Stomach (tissue), 8 donors: ENCODE measurements at regions not wholly inside any gene's neighbourhood (a gene's known extent, or its start where the extent isn't known, plus 50 kb on each side); places are given as distances from the start of the nearest gene placed in this dataset.

Experiments
- DNase-seq, 2 donors: peaks; one replicate each; pipeline versions ENCODE4 v3.0.0 to v3.0.0-alpha.2; 2013 to 2019
- H3K27ac ChIP-seq, 5 donors: fragments of 200-600 bp in 4 of 5; sonication (generic) in 4 of 5; one replicate each; pipeline ENCODE4 v1.5.1; 2013 to 2019; ENCODE audit warnings: mild to moderate bottlenecking in 1 of 5, moderate library complexity in 1 of 5
- H3K27me3 ChIP-seq, 3 donors: fragments of 200-600 bp; sonication (generic); one replicate each; pipeline ENCODE4 v1.5.1; 2017 to 2019; ENCODE audit warnings: mixed run types in 1 of 3
- H3K36me3 ChIP-seq, 4 donors: fragments of 200-600 bp; sonication (generic); 1 replicate in 3 of 4; 2 replicates in 1 of 4; pipeline ENCODE4 v1.5.1; 2016 to 2019
- H3K4me1 ChIP-seq, 4 donors: fragments of 200-600 bp; sonication (generic); one replicate each; pipeline ENCODE4 v1.5.1; 2016 to 2019
- H3K4me3 ChIP-seq, 4 donors: fragments of 200-600 bp; sonication (generic) in 3 of 4; one replicate each; pipeline ENCODE4 v1.5.1; 2016 to 2019; ENCODE audit warnings: mild to moderate bottlenecking in 1 of 4
- H3K9me3 ChIP-seq, 4 donors: fragments of 200-600 bp; sonication (generic); one replicate each; pipeline ENCODE4 v1.5.1; 2016 to 2019
- CTCF ChIP-seq, 7 experiments: fragments of 450-650 bp in 4 of 7; fragments of 200-600 bp in 3 of 7; sonication (generic) in 3 of 7; IDR thresholded peaks; one replicate each; pipeline ENCODE4 v1.5.1; 2016 to 2019; ENCODE audit warnings: antibody characterized with exemption in 7 of 7, control low read depth in 2 of 7, mild to moderate bottlenecking in 1 of 7
- EP300 ChIP-seq: sonication (generic); formaldehyde crosslinking; IDR thresholded peaks from one replicate; pipeline ENCODE4 v1.6.1; 2017; ENCODE audit warnings: antibody characterized with exemption
- POLR2A ChIP-seq, 4 donors: fragments of 450-650 bp; IDR thresholded peaks; one replicate each; pipeline ENCODE4 v1.6.1; 2016; ENCODE audit warnings: antibody characterized with exemption in 4 of 4, control low read depth in 2 of 4, mild to moderate bottlenecking in 1 of 4, moderate library complexity in 1 of 4
- POLR2AphosphoS5 ChIP-seq, 3 donors: sonication (generic); formaldehyde crosslinking; IDR thresholded peaks; one replicate each; pipeline ENCODE4 v1.6.1; 2016; ENCODE audit warnings: antibody characterized with exemption in 3 of 3
- WGBS, 5 donors: extraction: QIAGEN DNeasy Blood & Tissue Kit in 3 of 5; methylation state at CpG; one replicate each; pipeline versions ENCODE4 v1.1.5 to v1.1.7; 2013 to 2018; 5-methylcytosine and 5-hydroxymethylcytosine counted together
- intact Hi-C: fragments of 100-400 bp; cut with DNase I; formaldehyde crosslinking; loops from one replicate; pipeline ENCODE4 v1.15.1; 2023; ENCODE audit warnings: low total_unique reads
- donor health status: healthy with polysubstance abuse.
- donor health status: Bipolar disorder and iron deficiency.
- donor health status: healthy.

GRCh38 chr16:55076053-55076452, 145.4 kb downstream of the IRX5 start:
- H3K27ac ChIP-seq = no peak overlapping the region
- intact Hi-C loops = no loop called here
- DNase-seq = no peak
- H3K36me3 ChIP-seq = no peaks in the 10 kb centered on the region
- no peak overlapping the region for H3K4me3 ChIP-seq
- peaks cover 0 to 4% (median 0%) of the 10 kb centered on the region in 4 donors for H3K9me3 ChIP-seq
- 79 to 89% (median 81%) methylated on average over 1 of the region's 1 CpG for WGBS, 5 donors
- H3K4me1 ChIP-seq = no peaks in the 10 kb centered on the region
- TF ChIP-seq CTCF (IDR thresholded peaks at IDR 0.05) (no peak), POLR2A (IDR thresholded peaks at IDR 0.05) (no peak), POLR2AphosphoS5 (IDR thresholded peaks at IDR 0.05) (no peak), EP300 (no peak)
- H3K27me3 ChIP-seq = no peaks in the 10 kb centered on the region

DNA sequence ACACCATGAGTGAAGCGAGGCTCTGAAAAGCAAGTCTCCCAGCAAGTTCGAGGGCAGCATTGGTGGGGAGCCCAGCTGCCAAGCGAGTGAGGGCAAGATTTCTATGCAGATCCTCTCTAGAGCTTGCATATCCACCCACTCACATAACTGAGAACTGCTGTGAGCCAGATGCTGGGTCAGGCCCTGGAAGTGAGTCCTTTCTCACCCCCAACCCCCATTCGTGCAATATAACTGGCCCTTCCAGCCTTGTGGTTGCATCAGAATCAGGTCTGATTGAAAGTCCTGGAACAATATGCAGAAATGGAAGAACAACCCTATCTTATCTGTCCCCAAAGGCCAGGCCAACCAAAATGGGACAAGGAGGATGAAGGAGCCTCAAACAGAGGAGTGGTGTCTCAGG, 146.6 kb downstream of the IRX5 start:
- H3K27ac ChIP-seq = no peak overlapping the region
- H3K9me3 ChIP-seq = no peaks in the 10 kb centered on the region
- no peak for DNase-seq
- WGBS, 5 donors = 70 to 88% (median 81%) methylated on average over 3 to 4 of the region's 4 CpGs
- TF ChIP-seq EP300 (no peak), POLR2AphosphoS5 (IDR thresholded peaks at IDR 0.05) (no peak), POLR2A (IDR thresholded peaks at IDR 0.05) (no peak), CTCF (IDR thresholded peaks at IDR 0.05) (no peak)
- no peaks in the 10 kb centered on the region for H3K27me3 ChIP-seq
- intact Hi-C loops = no loop called here
- no peak overlapping the region for H3K4me3 ChIP-seq
- no peaks in the 10 kb centered on the region for H3K36me3 ChIP-seq
- H3K4me1 ChIP-seq = peaks cover 0 to 5% (median 2%) of the 10 kb centered on the region in 4 donors

DNA sequence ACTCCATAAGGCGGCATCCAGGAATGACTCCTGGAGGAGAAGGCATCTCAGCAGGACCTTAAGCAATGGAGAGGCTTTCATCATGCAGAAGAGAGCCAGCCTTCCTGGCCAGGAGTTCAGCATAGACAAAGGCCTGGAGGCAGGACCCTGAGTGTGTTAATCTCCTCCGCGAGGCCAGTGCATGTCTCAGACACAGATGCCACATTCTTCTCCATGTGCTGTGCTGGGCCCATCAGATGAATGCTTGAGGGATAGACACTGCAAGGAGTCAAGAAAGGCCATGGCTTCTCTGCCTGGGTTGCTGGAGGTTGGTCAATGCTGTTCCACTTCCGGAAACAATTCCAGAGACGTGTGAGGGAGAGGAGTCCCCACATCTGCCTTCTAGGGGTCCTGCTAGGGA, 147.5 kb downstream of the IRX5 start:
- Histone ChIP-seq H3K4me1 (peaks cover 0 to 11% (median 5%) of the 10 kb centered on the region in 4 donors), H3K4me3 (no peak overlapping the region), H3K27ac (no peak overlapping the region), H3K9me3 (no peaks in the 10 kb centered on the region), H3K36me3 (no peaks in the 10 kb centered on the region), H3K27me3 (no peaks in the 10 kb centered on the region)
- DNase-seq = no peak
- 89 to 95% (median 93%) methylated on average over 5 of the region's 5 CpGs for WGBS, 5 donors
- intact Hi-C loops = no loop called here
- TF ChIP-seq CTCF (IDR thresholded peaks at IDR 0.05) (no peak), POLR2AphosphoS5 (IDR thresholded peaks at IDR 0.05) (no peak), EP300 (no peak), POLR2A (IDR thresholded peaks at IDR 0.05) (no peak)

- TF ChIP-seq POLR2AphosphoS5 (IDR thresholded peaks at IDR 0.05) (no peak), EP300 (no peak), POLR2A (IDR thresholded peaks at IDR 0.05) (no peak), CTCF (IDR thresholded peaks at IDR 0.05) (no peak)
- no peak overlapping the region for H3K27ac ChIP-seq
- peak in 1 of 2 donors; percentile 44 for DNase-seq
- 77 to 88% (median 80%) methylated on average over 8 of the region's 8 CpGs for WGBS, 5 donors
- H3K4me1 ChIP-seq = peaks cover 0 to 11% (median 5%) of the 10 kb centered on the region in 4 donors
- H3K27me3 ChIP-seq = no peaks in the 10 kb centered on the region
- H3K36me3 ChIP-seq = no peaks in the 10 kb centered on the region
- H3K4me3 ChIP-seq = no peak overlapping the region
- intact Hi-C loops = no loop called here
- H3K9me3 ChIP-seq = no peaks in the 10 kb centered on the region
Observed at GRCh38 chr16:55078699-55079410, 148.2 kb downstream of the IRX5 start.
